NOMO-1 treated with DMSO at 0.1 percent for 48 hours (cell line): ENCODE measurements at regions not wholly inside any gene's neighbourhood (a gene's known extent, or its start where the extent isn't known, plus 50 kb on each side); places are given as distances from the start of the nearest gene placed in this dataset.
"Not testable (repeated sequence)": the region's sequence is repeated elsewhere in the genome, so short reads cannot be mapped to it uniquely, and the experiment has no call there.

Experiments used
- DNase-seq: peaks from one replicate; lab custom pipeline; 2025; ENCODE audit not compliant: unreplicated experiment; lab: John Stamatoyannopoulos, UW

GRCh38 chr6:11410539-11411307 is 126.8 kb upstream of the TMEM170B start:
- no peak for DNase-seq

- no peak for DNase-seq
Measured at GRCh38 chr6:11409371-11409770, 128.2 kb upstream of the TMEM170B start.

GRCh38 chr6:11407414-11407813 is 130.1 kb upstream of the TMEM170B start:
- no peak for DNase-seq

GRCh38 chr6:11404838-11405237 is 132.7 kb upstream of the TMEM170B start:
- DNase-seq = peak; percentile 61

GRCh38 chr6:11404081-11404480 is 133.5 kb upstream of the TMEM170B start:
- no peak for DNase-seq

- no peak for DNase-seq
Measured at GRCh38 chr6:11403035-11403601, 134.4 kb upstream of the TMEM170B start.

- not testable (repeated sequence) for DNase-seq
Measured at GRCh38 chr6:11402581-11402980, 135.0 kb upstream of the TMEM170B start.

- not testable (repeated sequence) for DNase-seq
Measured at GRCh38 chr6:11401954-11402353, 135.6 kb upstream of the TMEM170B start.

GRCh38 chr6:11398451-11399326 is 138.9 kb upstream of the TMEM170B start:
- peak; percentile 68 for DNase-seq

GRCh38 chr6:11397622-11398450 is 139.7 kb upstream of the TMEM170B start:
- peak; percentile 54 for DNase-seq

- no peak for DNase-seq
Measured at GRCh38 chr6:11396860-11397259, 140.7 kb upstream of the TMEM170B start.

- DNase-seq = peak; percentile 13
Measured at GRCh38 chr6:11393713-11394627, 143.6 kb upstream of the TMEM170B start.

GRCh38 chr6:11392778-11393507 is 144.6 kb upstream of the TMEM170B start:
- DNase-seq = peak; percentile 63

- no peak for DNase-seq
Measured at GRCh38 chr6:11391934-11392777, 145.4 kb upstream of the TMEM170B start.

GRCh38 chr6:11389977-11390376 is 147.6 kb upstream of the TMEM170B start:
- DNase-seq = no peak

- DNase-seq = no peak
Measured at GRCh38 chr6:11388983-11389944, 148.3 kb upstream of the TMEM170B start.
